ENCODE measurements at regions not wholly inside any gene's neighbourhood (a gene's known extent, or its start where the extent isn't known, plus 50 kb on each side); places are given as distances from the start of the nearest gene placed in this dataset.
"Not testable (repeated sequence)": the region's sequence is repeated elsewhere in the genome, so short reads cannot be mapped to it uniquely, and the experiment has no call there.

DNA sequence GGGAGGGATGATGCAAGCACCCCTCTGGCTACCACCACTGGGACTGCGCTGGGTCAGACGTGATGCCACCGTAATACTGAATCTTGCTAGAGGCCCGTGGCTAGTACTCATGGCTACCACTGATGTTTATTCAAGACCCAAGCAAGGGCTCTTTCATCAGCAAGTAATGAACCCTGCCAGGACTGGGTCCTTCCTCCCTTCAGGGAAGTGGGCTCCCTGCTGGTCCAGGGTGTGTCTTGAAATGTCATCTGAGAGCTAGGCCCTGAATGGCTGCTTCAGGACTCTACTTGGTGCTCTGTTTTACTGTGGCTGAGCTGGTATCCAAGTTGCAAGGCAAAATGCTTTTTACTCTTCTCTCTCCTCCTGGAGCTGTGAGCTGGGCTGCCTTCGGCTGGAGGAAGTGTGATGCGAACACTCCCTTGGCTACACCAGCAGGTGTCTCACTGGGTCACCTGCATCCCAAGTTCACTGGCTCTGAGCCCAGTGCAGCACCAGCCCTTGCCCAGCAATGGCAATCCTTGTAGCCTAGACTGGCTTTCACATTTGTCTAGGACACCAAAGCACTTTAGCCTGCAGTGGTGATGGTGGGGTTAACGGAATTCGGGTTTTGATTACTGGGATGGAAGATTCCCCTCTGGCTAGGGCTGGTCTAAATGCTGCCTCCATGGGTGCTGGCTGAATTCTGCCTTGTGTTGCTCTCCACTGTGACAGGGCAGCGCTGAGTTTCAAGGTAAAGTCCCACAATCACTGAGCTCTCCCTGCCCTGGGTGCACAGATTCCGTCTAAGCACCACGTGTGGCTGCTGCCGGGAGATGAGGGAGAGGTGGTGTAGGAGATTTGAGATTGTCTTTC lies 98.6 kb downstream of the USP22 start:
- Histone ChIP-seq H4K20me1 (ENCODE audit: insufficient read depth, low read length, poor library complexity, severe bottlenecking) (no peaks in the 10 kb centered on the region), H3K79me2 (ENCODE audit: insufficient read depth, low read length) (no peaks in the 10 kb centered on the region), H3K4me3 (ENCODE audit: low read length, poor library complexity, severe bottlenecking) (no peak overlapping the region), H3K9me3 (ENCODE audit: insufficient read depth, low read depth, low read length) (no peaks in the 10 kb centered on the region), H3K9me2 (replicated peaks; ENCODE audit: low read depth, low read length) (no peaks in the 10 kb centered on the region), H3K4me1 (ENCODE audit: insufficient read depth, low read length, poor library complexity, severe bottlenecking) (no peaks in the 10 kb centered on the region), H3K36me3 (ENCODE audit: insufficient read depth, low read length) (no peaks in the 10 kb centered on the region), H3K27me3 (ENCODE audit: insufficient read depth, low read length, poor library complexity, severe bottlenecking) (no peaks in the 10 kb centered on the region), H2AFZ (ENCODE audit: low read length) (peak overlapping the region; percentile 45; the same call in 1 of the 2 replicates), H3K4me2 (ENCODE audit: low read depth, low read length, poor library complexity, severe bottlenecking) (no peak overlapping the region), H3K9ac (ENCODE audit: low read depth, low read length, poor library complexity, severe bottlenecking) (no peak overlapping the region), H3F3A (ENCODE audit: low read depth) (no peaks in the 10 kb centered on the region)
- TF ChIP-seq, protein P1, sequence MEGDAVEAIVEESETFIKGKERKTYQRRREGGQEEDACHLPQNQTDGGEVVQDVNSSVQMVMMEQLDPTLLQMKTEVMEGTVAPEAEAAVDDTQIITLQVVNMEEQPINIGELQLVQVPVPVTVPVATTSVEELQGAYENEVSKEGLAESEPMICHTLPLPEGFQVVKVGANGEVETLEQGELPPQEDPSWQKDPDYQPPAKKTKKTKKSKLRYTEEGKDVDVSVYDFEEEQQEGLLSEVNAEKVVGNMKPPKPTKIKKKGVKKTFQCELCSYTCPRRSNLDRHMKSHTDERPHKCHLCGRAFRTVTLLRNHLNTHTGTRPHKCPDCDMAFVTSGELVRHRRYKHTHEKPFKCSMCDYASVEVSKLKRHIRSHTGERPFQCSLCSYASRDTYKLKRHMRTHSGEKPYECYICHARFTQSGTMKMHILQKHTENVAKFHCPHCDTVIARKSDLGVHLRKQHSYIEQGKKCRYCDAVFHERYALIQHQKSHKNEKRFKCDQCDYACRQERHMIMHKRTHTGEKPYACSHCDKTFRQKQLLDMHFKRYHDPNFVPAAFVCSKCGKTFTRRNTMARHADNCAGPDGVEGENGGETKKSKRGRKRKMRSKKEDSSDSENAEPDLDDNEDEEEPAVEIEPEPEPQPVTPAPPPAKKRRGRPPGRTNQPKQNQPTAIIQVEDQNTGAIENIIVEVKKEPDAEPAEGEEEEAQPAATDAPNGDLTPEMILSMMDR (conservative IDR thresholded peaks at IDR 0.05; ENCODE audit: low read length) = peak; percentile 60
- TF ChIP-seq EZH2phosphoT487 (IDR thresholded peaks at IDR 0.05; ENCODE audit: borderline replicate concordance) = no peak

DNA sequence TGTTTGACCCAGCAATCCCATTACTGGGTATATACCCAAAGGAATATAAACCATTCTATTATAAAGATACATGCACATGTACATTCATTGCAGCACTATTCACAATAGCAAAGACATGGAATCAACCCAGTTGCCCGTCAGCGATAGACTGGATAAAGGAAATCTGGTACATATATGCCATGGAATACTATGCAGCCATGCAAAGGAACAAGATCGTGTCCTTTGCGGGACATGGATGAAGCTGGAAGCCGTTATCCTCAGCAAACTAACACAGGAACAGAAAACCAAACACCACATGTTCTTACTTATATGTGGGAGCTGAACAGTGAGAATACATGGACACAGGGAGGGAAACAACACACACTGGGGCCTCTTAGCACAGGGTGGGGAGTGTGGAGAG lies 95.1 kb downstream of the USP22 start:
- not testable (repeated sequence) for H3K4me2 ChIP-seq (ENCODE audit: low read depth, low read length, poor library complexity, severe bottlenecking)

DNA sequence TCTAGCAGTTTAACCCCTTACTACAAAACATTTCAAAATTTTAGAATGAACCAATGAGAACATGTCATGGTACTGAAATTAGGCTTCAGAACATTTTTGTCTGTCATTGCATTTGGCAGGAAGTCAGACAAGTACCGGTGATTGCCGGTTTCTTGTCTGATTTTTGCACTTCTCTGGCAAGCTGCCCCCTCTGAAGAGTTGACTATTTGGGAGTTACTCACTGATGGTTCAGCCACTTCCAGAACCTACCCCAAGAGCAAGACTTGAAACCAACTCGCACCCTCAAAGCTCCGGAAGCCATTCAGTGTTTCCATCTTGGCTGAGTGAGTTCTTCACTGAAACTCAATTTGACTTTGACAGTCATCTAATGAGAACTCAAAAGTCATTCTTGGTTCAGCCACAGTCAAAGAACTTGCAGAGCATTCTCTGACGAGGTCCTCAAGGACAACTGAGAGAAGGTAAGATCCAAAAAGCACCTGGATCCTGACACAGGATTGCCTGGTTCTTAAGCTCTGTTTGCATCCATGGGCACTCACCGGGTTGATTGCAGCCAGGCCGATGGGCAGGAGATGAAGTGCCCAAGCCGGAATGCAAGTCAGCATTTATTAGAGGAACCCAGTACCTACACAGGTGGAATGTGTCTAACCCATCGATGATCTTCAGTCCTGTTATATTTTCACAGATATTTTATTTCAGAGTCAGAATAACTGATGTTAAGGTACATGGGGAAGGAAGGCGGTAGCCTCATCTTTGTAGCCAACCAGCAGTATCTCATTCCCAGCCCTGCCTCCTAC lies 93.6 kb downstream of the USP22 start:
- Histone ChIP-seq H3K79me2 (ENCODE audit: insufficient read depth, low read length) (no peaks in the 10 kb centered on the region), H3K27me3 (ENCODE audit: insufficient read depth, low read length, poor library complexity, severe bottlenecking) (no peaks in the 10 kb centered on the region), H3K36me3 (ENCODE audit: insufficient read depth, low read length) (no peaks in the 10 kb centered on the region), H3K9me2 (replicated peaks; ENCODE audit: low read depth, low read length) (no peaks in the 10 kb centered on the region), H3F3A (ENCODE audit: low read depth) (no peaks in the 10 kb centered on the region), H3K4me1 (ENCODE audit: insufficient read depth, low read length, poor library complexity, severe bottlenecking) (no peaks in the 10 kb centered on the region), H3K9ac (ENCODE audit: low read depth, low read length, poor library complexity, severe bottlenecking) (no peak overlapping the region), H3K4me2 (ENCODE audit: low read depth, low read length, poor library complexity, severe bottlenecking) (no peak overlapping the region), H3K4me3 (ENCODE audit: low read length, poor library complexity, severe bottlenecking) (no peak overlapping the region), H3K9me3 (ENCODE audit: insufficient read depth, low read depth, low read length) (no peaks in the 10 kb centered on the region), H2AFZ (ENCODE audit: low read length) (no peak overlapping the region), H4K20me1 (ENCODE audit: insufficient read depth, low read length, poor library complexity, severe bottlenecking) (no peaks in the 10 kb centered on the region)
- TF ChIP-seq, protein P1 (conservative IDR thresholded peaks at IDR 0.05; ENCODE audit: low read length) = no peak
- TF ChIP-seq EZH2phosphoT487 (IDR thresholded peaks at IDR 0.05; ENCODE audit: borderline replicate concordance) = no peak

More for the DNA sequence above, 95.1 kb downstream of the USP22 start:
- H3K4me3 ChIP-seq (ENCODE audit: low read length, poor library complexity, severe bottlenecking); H3K4me1 ChIP-seq (ENCODE audit: insufficient read depth, low read length, poor library complexity, severe bottlenecking); H3K9me2 ChIP-seq (replicated peaks; ENCODE audit: low read depth, low read length); H3K9me3 ChIP-seq (ENCODE audit: insufficient read depth, low read depth, low read length); H4K20me1 ChIP-seq (ENCODE audit: insufficient read depth, low read length, poor library complexity, severe bottlenecking); H2AFZ ChIP-seq (ENCODE audit: low read length); H3K36me3 ChIP-seq (ENCODE audit: insufficient read depth, low read length); H3K27me3 ChIP-seq (ENCODE audit: insufficient read depth, low read length, poor library complexity, severe bottlenecking); H3F3A ChIP-seq (ENCODE audit: low read depth); H3K79me2 ChIP-seq (ENCODE audit: insufficient read depth, low read length); H3K9ac ChIP-seq (ENCODE audit: low read depth, low read length, poor library complexity, severe bottlenecking): not testable (repeated sequence)

All from Loucy (cell line).